ELF-1 (cell line): ENCODE measurements at regions not wholly inside any gene's neighbourhood (a gene's known extent, or its start where the extent isn't known, plus 50 kb on each side); places are given as distances from the start of the nearest gene placed in this dataset.
A peak's percentile ranks its signal among the peaks of the same experiment; 100 is the strongest.

Experiments
- DNase-seq: peaks from one replicate; pipeline ENCODE4 v3.0.0-alpha.2; 2016; ENCODE audit warnings: low read depth, low spot score

DNA sequence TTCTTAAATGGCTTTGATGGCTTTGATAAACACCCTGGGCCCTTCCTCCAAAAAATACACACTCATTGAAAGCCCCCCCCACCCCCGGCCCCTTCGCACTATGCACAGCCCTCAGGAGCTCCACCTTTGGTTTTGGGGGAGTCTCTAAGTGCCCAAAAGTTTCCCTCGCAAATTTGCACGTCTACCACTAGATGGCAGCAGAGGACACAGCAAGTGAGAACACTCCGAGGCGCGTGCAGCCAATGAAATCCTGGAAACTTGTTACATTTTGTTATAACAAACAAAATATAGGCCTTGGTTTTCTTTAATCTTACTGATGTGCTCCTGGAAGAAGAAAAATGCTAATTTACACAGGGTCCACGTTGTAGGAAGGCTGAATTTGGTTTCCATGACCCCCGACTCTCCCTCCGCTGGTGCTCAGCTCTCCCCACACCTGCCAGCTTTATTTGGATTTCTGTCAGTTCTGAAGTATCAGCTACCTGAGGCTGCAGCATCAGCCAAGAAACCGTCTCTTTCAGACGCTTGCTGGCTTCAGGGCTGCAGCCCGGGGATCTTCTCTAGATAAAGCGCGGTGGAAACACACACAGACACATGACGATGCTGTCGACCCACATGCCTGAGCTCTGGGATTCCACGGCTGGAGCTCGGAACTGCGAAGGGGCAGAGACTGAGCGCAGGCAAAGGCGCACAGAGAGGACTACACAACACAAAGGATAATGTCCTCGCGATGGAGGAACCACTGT lies 148.3 kb upstream of the RPS6KA2 start:
- DNase-seq, result peak; percentile 69

- no peak for DNase-seq
These were observed 147.7 kb upstream of the RPS6KA2 start for GRCh38 chr6:166774770-166775169.

DNA sequence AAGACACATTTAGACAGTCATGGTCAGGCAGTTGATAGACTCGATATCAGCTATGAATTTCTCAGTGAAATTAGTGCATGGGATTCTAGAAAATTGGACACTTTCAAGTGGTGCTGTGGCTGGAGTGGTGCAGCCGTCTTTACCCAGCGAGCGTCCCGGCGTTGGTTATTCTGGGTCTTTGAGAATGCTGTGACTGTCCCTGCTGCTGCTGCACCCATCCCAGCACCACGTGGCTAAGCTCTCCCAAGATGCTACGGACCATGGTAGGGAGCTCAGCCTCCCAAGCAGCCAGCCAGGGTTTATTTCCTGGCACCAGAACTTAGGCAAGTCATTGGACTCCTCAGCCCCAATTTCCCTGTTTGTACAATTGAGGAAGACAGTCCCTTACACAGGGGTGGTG lies 147.2 kb upstream of the RPS6KA2 start:
- DNase-seq, result no peak

- no peak for DNase-seq
These were observed 145.5 kb upstream of the RPS6KA2 start for GRCh38 chr6:166772518-166772917.

DNA sequence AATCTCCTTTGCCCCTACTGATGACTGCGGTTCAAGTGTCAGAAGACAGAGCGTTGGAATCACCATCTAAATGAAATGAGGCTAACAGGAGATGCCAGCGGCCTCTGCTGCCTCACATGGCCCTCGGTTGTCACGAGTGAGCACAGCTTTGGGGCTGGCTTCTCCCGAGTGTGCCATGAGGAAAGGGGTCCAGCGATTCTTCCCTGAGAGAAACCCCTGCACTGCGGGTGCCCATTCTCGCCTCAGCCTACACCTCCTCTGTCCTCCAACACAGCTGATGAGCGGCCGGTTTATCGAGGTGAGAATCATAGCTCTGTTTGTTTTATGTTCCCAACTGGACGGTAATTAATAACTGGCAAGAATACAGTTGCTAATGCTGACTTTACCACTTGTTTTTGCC lies 144.7 kb upstream of the RPS6KA2 start:
- DNase-seq, result no peak

- no peak for DNase-seq
These were observed 143.4 kb upstream of the RPS6KA2 start for GRCh38 chr6:166770216-166771116.

DNA sequence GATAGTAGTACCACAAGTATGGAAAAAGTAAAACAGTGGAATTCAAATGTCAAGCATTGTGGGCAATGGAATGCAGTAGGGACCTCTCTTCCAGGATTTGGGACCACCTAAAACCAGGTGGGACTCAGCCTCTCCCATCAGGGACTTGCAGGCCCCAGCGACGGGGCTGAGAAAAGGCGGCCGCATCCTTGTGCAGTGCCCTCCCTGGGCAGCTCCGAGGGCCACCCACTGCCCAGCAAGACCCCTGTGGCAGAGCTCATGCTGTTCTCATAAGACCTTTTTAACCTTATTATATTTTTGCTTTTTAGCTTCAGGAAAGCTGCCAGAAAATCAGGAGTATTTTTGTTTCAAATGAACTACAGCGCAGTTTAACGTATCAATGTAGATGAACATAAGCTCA lies 142.6 kb upstream of the RPS6KA2 start:
- DNase-seq, result no peak

DNA sequence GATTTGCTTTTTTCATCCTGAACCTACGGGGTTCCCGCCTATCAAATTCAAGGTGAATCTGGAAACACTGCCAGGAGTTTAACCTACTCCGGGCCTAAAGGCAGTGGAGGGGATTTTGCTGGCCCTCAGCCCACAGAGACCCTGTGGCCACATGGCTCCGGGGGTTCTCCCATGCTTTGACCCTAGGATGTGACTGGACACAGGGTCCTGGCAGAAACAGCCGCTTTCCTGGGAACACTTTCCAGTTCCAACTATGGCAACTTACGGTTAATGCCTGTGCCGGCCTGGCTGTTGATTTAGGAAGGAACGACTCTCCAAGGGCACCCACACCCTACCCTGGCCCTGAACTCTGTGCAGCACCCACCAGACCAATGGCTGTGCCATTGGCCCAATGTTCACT lies 141.7 kb upstream of the RPS6KA2 start:
- DNase-seq, result no peak

GRCh38 chr6:166767230-166767629 lies 140.2 kb upstream of the RPS6KA2 start:
- no peak for DNase-seq

- no peak for DNase-seq
These were observed 139.7 kb upstream of the RPS6KA2 start for GRCh38 chr6:166766769-166767168.

GRCh38 chr6:166765234-166765541 lies 138.1 kb upstream of the RPS6KA2 start:
- DNase-seq, result no peak

GRCh38 chr6:166764473-166765233 lies 137.6 kb upstream of the RPS6KA2 start:
- no peak for DNase-seq

- DNase-seq, result no peak
These were observed 136.8 kb upstream of the RPS6KA2 start for GRCh38 chr6:166763606-166764472.

GRCh38 chr6:166761801-166762200 lies 134.8 kb upstream of the RPS6KA2 start:
- DNase-seq, result no peak

DNA sequence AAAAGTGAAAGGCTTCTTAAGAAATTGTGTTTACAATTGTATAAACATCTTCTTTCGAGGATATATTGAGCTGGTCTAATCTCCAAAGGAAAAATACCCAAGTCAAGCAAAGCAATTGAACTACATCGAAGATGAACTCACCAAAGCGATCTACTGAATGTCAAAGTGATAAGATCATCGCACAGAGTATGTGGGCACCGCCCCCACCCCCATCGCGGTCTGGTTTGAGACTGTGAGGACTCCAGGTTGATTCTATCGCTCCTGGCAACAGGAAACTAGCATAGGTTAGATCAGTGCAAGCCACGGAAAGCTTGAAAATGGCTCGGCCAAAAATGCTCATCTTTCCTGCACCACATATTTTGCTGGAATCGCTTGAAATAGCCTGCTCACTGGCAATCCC lies 133.2 kb upstream of the RPS6KA2 start:
- peak; percentile 62 for DNase-seq

- no peak for DNase-seq
These were observed 131.2 kb upstream of the RPS6KA2 start for GRCh38 chr6:166758136-166758704.

DNA sequence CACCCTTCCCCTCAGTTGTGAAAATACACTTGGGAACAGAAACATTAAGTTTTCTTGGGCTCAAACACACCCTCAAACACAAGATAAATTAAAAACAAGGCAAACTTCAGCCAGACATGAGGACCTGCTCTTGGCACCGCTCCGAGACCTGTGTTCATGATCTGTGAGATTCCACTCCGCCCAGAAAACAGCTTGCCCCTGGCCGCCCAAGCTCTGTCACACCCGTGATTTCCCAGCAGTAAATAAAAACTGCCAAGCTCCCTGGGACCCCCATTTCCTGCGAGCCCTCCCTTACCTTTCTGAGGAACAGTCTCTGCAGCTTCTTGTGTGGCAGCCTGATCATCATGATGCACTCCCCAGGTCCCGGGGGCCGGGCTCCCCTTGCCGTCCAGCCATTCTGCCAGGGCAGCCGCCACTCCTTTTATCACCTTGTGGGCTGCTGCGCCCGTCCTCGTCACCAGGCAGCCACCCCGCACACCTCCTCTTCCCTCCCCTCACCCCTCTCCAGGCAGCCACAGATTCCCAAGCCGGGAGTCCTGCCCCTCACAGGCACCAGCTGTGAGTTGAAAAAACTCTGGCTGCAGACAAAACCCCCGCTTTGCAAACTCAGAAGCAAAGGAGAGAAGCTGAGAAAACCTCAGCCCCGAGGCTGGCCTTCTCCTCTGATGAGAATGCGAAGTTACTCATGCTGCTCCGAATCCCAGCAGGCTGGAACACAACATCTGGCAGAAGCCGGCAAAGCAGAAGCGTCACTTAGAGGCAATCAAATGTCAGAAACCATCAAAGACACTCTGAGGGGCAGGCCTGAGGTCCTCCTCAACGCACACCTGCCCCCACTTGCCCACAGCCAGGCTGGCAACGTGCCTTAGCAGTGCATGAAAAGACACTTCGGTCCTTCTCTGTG lies 130.4 kb upstream of the RPS6KA2 start:
- DNase-seq, result peak; percentile 71

GRCh38 chr6:166754218-166755030 lies 127.4 kb upstream of the RPS6KA2 start:
- DNase-seq, result no peak
